ENCODE measurements at regions not wholly inside any gene's neighbourhood (a gene's known extent, or its start where the extent isn't known, plus 50 kb on each side); places are given as distances from the start of the nearest gene placed in this dataset.
A peak's percentile ranks its signal among the peaks of the same experiment; 100 is the strongest.

GRCh38 chr6:93784794-93785693 is 365.7 kb upstream of the EPHA7 start:
- intact Hi-C loops (cut with DNase I; ENCODE audit: low total_unique reads), result no loop called here

GRCh38 chr6:93779086-93779841 is 359.9 kb upstream of the EPHA7 start:
- Histone ChIP-seq H3K27me3 (no peaks in the 10 kb centered on the region), H3K9me3 (no peaks in the 10 kb centered on the region), H3K4me3 (peak overlapping the region in 1 of 2 donors; percentile 16), H3K4me1 (peaks cover 0 to 16% (median 0%) of the 10 kb centered on the region in 4 donors), H3K36me3 (no peaks in the 10 kb centered on the region), H3K27ac (peak overlapping the region in 1 of 2 donors; percentile 24)
- no peak for TF ChIP-seq CTCF (IDR thresholded peaks at IDR 0.05)
- DNase-seq, result no peak
- intact Hi-C loops (cut with DNase I; ENCODE audit: low total_unique reads), result no loop called here

More at GRCh38 chr6:93784794-93785693, 365.7 kb upstream of the EPHA7 start:
- Histone ChIP-seq H3K36me3 (no peaks in the 10 kb centered on the region), H3K9me3 (no peaks in the 10 kb centered on the region), H3K4me1 (no peaks in the 10 kb centered on the region), H3K27ac (no peak overlapping the region), H3K4me3 (no peak overlapping the region), H3K27me3 (no peaks in the 10 kb centered on the region)
- TF ChIP-seq CTCF (IDR thresholded peaks at IDR 0.05), result no peak
- no peak for DNase-seq

- no peak overlapping the region for H3K27ac ChIP-seq
- intact Hi-C loops (cut with DNase I; ENCODE audit: low total_unique reads), result no loop called here
- no peaks in the 10 kb centered on the region for H3K9me3 ChIP-seq
- no peaks in the 10 kb centered on the region for H3K27me3 ChIP-seq
- H3K4me1 ChIP-seq, result no peaks in the 10 kb centered on the region
- no peak for DNase-seq
- no peak for TF ChIP-seq CTCF (IDR thresholded peaks at IDR 0.05)
- no peaks in the 10 kb centered on the region for H3K36me3 ChIP-seq
- no peak overlapping the region for H3K4me3 ChIP-seq
These were observed 339.8 kb upstream of the EPHA7 start for GRCh38 chr6:93759190-93759589.

GRCh38 chr6:93751969-93752368 is 332.6 kb upstream of the EPHA7 start:
- no peaks in the 10 kb centered on the region for H3K4me1 ChIP-seq
- DNase-seq, result no peak
- no peak for TF ChIP-seq CTCF (IDR thresholded peaks at IDR 0.05)
- H3K36me3 ChIP-seq, result no peaks in the 10 kb centered on the region
- intact Hi-C loops (cut with DNase I; ENCODE audit: low total_unique reads), result no loop called here
- H3K27ac ChIP-seq, result no peak overlapping the region
- H3K27me3 ChIP-seq, result no peaks in the 10 kb centered on the region
- no peak overlapping the region for H3K4me3 ChIP-seq
- H3K9me3 ChIP-seq, result no peaks in the 10 kb centered on the region

DNA sequence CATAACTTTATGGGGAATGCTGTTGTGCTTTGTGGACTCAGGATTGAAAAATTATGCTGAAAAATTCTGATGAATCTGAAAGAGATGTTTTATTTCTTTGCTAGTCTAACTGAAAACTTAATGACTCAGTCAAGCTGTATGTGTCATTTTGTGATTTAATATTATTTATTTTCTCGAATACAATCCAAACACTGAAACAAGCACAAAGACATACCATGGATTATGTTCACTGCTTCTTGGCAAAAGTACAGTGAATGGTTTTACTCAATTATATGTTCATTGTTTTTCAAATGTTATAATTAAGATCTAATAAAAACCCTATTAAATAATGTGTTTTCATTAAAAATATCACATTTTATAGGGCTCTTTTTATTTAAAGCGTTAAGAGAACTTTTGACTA is 330.6 kb upstream of the EPHA7 start:
- no peak overlapping the region for H3K27ac ChIP-seq
- no peaks in the 10 kb centered on the region for H3K4me1 ChIP-seq
- peaks cover 0 to 3% (median 0%) of the 10 kb centered on the region in 3 donors for H3K9me3 ChIP-seq
- no peak for DNase-seq
- no peak for TF ChIP-seq CTCF (IDR thresholded peaks at IDR 0.05)
- intact Hi-C loops (cut with DNase I; ENCODE audit: low total_unique reads), result no loop called here
- H3K27me3 ChIP-seq, result no peaks in the 10 kb centered on the region
- H3K4me3 ChIP-seq, result no peak overlapping the region
- no peaks in the 10 kb centered on the region for H3K36me3 ChIP-seq
